Activated effector memory CD4-positive, alpha-beta T cell treated with Interleukin-2 at 50 U/mL for 16 hours (primary cell): ENCODE measurements at regions not wholly inside any gene's neighbourhood (a gene's known extent, or its start where the extent isn't known, plus 50 kb on each side); places are given as distances from the start of the nearest gene placed in this dataset.
A peak's percentile ranks its signal among the peaks of the same experiment; 100 is the strongest.
"Not testable (repeated sequence)": the region's sequence is repeated elsewhere in the genome, so short reads cannot be mapped to it uniquely, and the experiment has no call there.

ENCODE experiments used
- DNase-seq: peaks from one replicate; pipeline ENCODE4 v3.0.0-alpha.2; 2020

- not testable (repeated sequence) for DNase-seq
Measured at GRCh38 chr2:87319705-87320104, 298.1 kb upstream of the PLGLB1 start.

DNA sequence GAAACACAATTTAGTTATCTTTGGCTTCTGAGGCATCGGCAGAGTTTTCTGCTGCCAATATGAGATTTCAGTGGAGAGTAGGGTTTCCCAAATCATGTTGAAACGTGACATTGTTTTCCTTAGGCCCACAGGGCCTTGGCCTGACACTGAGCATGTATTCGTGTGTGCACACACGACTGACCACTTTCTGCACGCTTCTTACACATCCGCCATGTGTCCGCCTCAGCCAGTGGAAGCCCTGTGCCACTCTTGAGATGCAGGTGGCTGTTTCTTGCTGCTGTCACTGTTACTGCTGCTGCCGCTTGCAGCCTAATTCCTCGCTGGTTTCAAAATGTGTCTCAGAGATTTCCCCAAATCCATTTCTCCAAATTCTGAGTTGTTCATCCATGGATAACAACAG is 299.6 kb upstream of the PLGLB1 start:
- DNase-seq = not testable (repeated sequence)

DNA sequence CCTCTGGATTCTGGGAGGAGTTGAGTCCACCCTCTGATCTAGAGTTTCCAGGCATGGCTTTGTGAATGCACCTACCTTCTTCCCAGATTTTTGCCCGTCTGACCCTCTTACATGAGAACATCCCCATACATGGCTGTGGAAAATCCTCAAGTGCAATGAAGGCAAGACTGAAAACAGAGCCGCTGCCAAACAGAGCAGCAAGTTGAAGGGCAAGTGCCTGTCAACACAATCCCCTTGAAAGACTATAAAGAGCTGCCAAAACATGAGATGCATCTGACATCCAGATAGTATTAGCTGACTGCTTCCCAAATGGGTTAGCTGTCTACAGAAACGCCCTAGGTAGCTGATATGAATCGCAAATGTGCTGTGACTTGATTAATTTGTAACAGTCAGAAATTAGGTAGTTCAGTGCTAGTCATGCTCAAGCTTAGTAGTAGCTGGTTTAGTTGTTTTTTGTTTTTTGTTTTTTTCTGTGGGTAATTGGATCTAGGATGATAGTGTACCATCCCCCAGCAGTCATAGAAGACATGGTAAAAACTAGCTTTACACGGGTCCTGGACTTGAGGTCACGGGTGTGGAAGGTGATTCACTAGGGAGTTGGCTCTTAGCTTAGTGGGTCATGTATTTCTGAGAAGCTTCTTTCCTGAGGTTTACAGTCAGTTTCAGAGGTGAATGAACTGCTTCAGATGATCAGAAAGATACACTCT is 302.8 kb upstream of the PLGLB1 start:
- not testable (repeated sequence) for DNase-seq

DNA sequence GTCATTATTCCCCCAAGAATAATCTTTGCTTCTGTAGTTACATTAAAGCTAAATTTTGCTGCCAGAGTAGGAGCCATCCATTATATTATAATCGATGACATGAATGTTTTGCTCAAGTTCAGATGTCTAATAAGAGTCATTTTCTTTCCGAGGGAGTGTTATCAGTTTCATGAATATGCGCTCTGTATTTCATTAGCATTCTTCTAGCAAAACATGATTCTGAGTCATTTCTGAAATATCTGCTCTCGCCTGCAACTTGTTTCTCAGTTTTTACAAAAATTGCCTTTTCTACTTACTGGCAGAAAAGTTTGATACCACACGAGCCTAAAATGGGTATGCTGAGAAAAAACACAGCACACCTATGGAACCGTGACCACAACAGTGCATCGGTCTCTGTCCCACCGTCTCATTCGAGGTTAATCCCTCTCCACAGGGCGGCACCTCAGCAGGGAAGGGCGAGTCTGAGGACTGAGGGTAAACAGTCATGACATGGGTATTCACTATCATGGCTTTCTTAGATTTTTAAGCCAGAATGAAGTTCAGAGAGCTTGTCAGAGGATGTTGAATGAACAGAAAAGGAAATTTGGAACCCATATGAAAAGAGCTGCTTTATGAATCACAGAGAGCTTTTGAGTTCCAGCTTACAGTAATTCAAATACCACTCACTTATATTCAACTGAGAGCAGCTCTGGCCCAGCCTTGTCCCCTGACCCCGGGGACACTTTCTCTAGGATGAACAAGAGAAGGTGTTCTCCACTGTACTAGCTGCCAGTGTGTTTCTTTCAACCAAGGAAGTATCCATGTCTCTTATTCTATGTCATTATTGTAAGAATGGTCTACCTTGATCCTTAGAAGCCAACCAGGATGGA is 303.6 kb upstream of the PLGLB1 start:
- not testable (repeated sequence) for DNase-seq

DNA sequence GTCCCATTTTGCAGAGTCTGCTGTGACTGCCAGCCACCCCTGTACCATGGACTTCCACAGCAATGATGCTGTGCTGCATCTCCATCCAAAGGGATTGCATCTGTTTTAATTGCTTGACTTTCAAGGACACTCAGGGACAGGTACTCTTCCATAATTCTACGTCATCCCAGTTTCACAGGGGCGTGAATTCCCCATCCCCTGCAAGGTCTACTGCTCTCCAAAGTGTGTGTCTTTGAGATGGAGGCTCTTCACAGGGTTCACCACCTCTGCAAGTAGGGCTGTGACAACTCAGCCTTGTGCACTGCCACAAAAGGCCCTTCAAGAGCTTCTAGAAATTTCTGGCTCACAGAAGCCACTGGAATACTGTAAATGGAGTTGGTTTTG is 304.3 kb upstream of the PLGLB1 start:
- not testable (repeated sequence) for DNase-seq

GRCh38 chr2:87326754-87327153 is 305.1 kb upstream of the PLGLB1 start:
- DNase-seq = not testable (repeated sequence)

DNA sequence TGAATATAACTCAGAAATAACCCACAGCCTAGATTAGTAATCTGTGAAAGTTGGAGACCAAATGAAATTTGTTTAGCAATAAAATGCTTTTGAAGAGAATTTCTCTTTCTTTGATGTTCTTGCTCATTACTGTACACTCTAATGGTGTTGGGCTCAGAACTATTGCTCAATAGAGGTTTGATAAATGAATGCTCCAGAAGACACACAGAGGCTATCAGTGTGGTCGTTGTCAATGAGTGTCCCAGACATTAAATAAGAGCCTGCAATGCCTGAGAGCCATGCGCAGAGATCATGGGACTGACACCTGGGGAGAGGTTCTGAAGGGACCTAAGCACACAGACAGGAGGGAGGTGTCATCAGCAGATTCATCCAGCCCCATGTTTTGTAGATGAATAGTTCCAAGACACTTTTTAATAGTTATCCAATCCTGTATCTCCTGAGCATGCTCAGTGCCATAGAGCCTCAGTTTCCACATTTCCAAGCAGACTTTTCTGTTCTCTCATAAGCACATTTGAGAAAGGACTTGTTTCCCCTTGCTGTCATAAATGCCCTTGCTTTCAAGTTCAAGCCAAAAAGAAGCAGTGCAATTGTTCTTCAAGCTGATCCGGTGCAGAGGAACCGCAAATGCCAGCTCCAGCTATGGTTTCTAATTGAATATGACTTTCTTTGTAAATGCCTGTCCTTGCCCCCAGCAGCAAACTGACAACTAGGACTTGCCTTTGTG is 306.2 kb upstream of the PLGLB1 start:
- DNase-seq = not testable (repeated sequence)

GRCh38 chr2:87329529-87329928 is 307.9 kb upstream of the PLGLB1 start:
- DNase-seq = not testable (repeated sequence)

DNA sequence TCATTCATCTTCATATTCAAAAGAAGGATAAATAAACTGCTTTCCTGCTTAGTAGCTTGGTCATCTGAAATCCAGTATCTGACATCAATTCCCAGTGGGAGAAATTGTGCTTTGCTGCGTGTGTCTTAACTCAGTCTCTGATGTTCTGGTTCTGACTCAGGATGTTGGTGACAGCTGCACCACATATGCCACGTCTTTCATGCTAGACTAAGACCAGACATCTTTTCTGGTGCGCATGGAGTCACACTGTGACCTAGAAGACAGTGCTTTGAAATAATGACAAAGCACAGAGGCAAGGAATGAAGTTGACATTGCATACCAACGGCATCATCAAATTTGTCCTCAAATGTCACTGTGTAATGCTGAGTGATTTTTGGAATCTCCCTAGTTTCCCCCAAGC is 308.8 kb upstream of the PLGLB1 start:
- not testable (repeated sequence) for DNase-seq

DNA sequence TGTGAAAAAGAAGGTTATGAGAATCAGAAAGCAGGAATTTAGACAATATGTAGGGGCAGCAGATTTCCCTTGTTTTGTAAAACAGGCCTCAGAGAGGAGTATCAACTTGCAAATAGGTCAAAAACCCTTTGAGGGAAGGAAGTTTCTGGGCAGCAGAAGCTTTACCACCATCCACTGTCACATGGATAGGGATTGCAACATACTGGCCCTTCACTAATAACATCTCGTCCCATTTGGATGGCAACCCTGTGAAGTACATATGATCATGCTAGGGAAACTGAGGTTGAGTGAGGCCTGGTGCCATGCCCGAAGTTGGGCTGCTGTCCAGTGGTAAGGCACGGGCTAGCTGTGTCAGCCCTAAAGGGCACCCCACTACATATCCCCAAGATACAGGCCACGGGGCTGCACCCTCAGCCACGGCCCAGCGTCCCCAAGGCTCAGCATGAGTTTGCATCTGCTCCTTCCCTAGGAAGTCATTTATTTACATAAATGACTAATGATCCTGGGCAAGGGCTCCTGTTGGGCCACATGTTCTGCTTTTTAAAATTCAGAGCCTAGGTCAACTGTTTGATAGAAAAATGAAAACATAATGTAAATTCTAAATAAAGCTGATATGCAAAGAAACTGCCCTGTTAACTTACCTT is 310.4 kb upstream of the PLGLB1 start:
- not testable (repeated sequence) for DNase-seq

- not testable (repeated sequence) for DNase-seq
Measured at GRCh38 chr2:87334888-87335287, 313.2 kb upstream of the PLGLB1 start.

GRCh38 chr2:87338998-87339397 is 317.4 kb upstream of the PLGLB1 start:
- DNase-seq = not testable (repeated sequence)

DNA sequence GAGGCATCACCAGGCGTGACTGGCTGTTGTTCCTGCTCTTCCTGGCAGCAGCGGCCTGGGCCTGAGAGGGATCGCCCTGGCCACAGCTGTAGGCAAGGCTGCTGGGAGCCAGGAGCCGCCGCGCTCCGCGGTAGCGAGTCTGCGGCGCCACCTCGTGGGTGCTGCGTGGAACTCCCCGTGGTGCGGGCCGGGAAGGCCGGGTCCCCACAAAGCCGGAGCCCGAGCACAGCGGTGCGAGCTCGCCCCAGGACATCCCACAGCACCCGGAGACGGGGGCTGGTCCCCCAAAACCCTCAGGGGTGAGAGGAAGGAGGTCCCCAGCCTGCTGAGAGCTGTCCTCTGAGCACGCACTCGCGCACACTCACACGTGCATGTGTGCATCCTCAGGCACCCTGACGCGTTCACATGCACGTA is 320.0 kb upstream of the PLGLB1 start:
- peak; percentile 55 for DNase-seq

GRCh38 chr2:87342175-87342574 is 320.5 kb upstream of the PLGLB1 start:
- not testable (repeated sequence) for DNase-seq

- DNase-seq = not testable (repeated sequence)
Measured at GRCh38 chr2:87343347-87343746, 321.7 kb upstream of the PLGLB1 start.

GRCh38 chr2:87345283-87345682 is 323.6 kb upstream of the PLGLB1 start:
- DNase-seq = not testable (repeated sequence)

DNA sequence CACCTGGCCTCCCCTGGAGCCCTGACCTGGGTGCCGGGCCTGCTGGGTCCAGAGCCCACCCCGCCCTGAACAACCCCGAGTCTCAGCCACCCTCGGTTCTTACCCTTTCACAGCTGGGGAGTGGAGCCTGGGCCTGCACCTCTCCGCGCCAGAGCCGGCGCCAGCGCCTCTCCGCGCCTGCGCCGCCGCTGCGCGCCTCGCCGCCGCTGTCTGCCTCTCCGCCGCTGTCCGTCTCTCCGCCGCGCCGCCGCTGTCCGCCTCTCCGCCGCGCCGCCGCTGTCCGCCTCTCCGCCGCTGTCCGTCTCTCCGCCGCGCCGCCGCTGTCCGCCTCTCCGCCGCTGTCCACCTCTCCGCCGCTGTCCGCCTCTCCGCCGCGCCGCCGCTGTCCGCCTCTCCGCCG is 326.9 kb upstream of the PLGLB1 start:
- not testable (repeated sequence) for DNase-seq

GRCh38 chr2:87349006-87349405 is 327.4 kb upstream of the PLGLB1 start:
- not testable (repeated sequence) for DNase-seq

GRCh38 chr2:87352178-87352934 is 330.7 kb upstream of the PLGLB1 start:
- DNase-seq = not testable (repeated sequence)

DNA sequence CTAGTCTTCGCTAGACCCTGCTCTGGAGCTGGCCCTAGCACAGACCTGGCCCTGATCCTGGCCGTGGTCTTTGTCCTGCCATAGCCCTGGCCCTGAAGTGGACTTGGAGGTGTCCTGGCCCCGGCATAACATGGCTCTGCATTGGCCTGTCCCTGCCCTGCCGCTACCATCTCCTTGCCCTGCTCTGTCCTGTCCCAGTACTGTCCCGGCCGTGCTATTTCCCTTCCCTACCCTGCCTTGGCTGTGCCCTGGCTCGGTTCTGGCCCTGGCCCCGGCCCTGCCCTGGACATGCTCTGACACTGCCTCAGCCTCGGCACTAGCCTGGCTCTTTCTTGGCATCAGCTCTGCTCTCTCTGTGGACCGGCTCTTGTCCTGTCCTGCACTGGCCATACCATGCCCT is 331.8 kb upstream of the PLGLB1 start:
- DNase-seq = not testable (repeated sequence)

DNA sequence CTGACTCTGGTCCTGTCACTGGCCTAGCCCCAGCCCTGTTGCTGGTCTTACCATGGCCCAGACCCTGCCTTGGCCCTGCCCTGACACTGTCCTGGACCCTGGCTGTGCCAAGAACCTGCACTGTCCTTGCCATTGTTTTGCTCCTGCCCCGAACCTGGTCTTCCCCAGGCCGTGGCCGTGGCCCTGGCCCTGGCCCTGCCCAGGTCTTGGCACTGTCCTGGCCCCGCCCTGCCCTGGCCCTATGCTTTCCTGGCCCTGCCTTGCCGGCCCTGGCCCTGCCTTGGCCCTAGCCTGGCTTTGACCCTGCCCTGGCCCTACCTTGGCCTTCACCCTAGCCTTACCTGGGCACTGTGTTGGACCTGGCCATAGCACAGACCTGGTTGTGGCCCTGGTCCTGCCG is 332.5 kb upstream of the PLGLB1 start:
- not testable (repeated sequence) for DNase-seq

DNA sequence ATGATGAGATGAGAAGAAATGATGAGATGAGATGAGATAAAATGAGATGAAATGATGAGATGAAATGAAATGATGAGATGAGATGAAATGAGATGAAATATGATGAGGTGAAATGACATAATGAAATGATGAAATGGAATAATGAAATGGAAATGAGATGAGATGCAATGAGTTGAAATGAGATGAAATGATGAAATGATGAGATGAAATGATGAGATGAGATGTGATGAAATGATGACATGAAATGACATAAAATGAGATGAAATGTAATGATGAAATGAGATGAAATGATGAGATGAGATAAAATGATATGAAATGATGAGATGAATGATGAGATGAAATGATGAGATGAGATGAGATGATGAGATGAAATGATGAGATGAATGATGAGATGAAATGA is 338.6 kb upstream of the PLGLB1 start:
- not testable (repeated sequence) for DNase-seq
